ENCODE measurements at regions not wholly inside any gene's neighbourhood (a gene's known extent, or its start where the extent isn't known, plus 50 kb on each side); places are given as distances from the start of the nearest gene placed in this dataset.
"Not testable (repeated sequence)": the region's sequence is repeated elsewhere in the genome, so short reads cannot be mapped to it uniquely, and the experiment has no call there.

DNA sequence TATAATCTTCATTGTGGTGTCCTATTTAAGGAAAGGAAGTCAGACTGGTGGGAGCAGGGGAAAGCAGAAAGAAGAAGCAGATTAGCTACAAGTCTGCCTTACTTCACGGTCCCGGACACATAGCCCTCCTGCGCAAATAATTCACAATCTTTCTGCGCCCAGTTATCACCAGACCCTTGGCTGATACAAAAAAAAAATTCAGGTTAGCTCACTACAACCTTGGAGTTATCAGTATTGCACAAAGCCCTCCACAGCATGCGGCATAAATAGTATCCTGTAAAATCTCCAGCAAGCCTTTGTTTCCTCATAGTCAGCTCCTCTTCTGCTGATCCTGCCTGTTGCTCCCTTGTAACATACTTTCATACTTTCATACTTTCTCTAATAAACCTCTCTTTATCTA, 148.6 kb upstream of the FUT9 start:
- DNase-seq, result no peak

DNA sequence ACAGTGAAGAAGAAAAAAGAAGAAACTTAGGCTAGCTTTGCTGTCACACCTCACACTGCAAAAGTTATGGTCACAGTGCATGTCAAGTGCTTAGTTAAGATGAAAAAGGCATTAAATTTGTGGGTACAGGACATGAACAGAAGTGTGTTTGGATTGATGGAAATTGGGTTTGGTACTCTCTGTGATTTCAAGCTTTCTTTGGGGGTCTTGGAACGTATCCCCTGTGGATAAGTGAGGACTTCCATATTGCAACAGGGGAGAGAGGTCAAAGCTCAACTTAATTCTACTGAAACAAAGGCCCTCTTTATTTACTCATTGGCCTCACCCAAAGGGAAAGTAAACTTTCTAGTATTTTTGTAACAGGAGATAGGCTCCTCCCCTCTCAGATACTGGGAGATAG, 138.3 kb upstream of the FUT9 start:
- DNase-seq, result no peak

DNA sequence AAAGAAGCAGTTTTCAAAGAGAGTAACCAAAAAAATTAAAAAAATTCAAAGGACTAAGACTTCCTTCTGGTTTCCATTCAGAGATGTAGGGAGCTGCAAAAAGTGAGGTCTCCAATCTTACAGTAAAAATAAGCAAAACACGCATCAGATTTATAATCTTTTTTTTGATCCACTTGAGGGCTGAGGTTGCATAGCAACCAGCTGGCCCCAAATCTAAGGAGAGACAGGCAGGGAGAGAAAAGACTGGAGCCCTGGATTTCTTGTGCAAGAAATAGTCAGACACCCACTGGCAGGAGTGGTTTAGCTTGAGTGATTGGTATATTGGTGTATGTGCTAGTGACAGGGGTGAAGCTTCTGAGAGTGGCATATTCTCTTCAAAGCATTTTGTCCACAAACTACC, 135.9 kb upstream of the FUT9 start:
- no peak for DNase-seq

DNA sequence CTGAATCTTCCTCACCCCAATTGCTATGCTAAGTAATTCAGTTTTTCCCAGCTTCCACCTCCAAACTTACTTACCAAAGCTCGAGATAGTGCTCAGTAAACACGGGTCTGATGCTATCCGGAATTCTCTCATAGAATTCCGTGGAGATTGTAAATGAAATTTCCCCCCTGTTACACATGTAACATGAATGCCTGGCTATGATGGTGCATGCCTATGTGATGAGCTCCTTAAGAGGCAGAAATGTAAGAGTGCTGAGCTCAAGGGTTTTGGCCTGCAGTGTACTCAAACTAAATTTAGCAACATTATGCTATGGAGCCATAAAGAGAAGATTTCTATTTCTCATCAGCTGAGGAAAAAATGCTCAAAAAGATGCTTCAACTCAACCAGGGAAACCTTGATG, 133.4 kb upstream of the FUT9 start:
- no peak for DNase-seq

DNA sequence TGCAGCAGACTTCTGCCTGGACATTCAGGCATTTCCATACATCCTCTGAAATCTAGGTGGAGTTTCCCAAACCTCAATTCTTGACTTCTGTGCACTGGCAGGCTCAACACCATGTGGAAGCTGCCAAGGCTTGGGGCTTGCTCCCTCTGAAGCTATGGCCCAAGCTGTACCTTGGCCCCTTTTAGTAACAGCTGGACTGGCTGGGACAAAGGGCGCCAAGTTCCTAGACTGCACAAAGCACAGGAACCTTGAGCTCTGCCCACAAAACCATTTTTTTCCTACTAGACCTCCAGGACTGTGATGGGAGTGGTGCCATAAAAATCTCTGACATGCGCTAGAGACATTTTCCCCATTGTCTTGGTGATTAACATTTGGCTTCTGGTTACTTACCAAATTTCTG, 127.1 kb upstream of the FUT9 start:
- not testable (repeated sequence) for DNase-seq

DNA sequence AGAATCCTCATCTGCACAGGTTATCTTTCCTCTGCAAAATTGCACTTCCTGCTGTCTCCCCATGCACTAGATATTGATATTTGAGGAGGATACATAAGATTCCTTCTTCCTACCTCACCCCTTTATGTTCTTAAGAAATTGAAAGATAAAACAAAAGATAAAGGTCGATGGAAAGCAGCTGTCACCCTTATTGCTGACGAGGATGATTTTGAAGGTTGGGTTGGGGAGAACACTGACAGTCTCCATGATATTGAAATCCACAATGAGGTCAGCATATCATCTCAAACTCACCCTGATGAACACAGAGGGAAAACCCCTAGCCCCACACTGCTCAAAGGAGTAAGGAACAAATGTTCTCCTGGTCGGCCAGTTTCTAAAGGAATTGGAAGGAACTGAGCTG, 110.6 kb upstream of the FUT9 start:
- no peak for DNase-seq

DNA sequence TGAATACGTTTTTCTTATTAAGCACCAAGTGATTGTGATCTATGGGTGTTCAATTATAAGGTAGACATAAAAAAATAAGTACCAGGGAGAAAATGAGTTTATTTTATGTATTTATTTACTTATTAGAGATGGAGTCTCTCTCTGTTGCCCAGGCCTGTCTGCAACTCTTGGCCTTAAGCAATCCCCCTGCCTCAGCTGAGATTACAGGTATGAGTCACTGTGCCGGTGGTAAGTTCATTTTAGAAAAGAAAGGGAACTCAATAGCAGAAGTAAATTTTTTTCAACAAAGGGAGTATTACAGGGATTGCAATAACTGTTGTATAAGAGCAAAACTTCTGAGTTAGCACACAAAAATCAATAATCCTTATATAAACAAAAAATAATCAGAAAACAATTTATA, 98.7 kb upstream of the FUT9 start:
- no peak for DNase-seq

DNA sequence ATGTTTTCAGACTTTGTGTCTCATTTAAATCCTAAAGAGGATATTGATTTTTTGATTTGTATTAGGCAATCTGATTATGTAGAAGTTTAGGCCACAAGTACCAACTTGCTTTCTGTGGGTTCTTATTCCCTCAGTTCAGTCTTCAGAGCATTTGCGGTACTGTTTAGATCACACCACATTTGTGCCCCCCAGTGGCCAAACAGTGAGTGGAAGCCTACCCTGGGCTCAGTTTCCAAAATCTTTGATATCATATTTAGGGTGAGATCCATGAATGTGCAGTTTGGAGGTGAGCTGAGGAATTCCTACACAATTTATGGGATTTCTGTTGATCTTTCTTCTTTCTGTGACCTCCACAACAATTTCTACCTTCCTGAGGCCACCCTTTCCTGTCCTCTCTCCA, 92.3 kb upstream of the FUT9 start:
- DNase-seq, result no peak

DNA sequence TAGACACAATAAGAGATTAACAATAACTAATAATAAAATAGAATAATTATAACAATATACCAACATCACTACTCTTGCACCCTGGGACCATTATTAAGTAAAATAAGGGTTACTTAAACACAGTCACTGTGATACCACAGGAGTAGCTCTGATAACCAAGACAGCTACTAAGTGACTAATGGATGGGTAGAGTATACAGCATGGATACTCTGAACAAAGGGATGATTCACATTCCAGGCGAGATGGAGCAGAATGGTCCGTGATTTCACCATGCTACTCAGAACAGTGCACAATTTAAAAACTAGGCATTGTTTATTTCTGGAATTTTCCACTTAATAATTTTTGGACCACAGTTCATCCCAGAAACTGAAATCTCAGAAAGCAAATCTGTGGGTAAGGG, 80.0 kb upstream of the FUT9 start:
- DNase-seq, result no peak

DNA sequence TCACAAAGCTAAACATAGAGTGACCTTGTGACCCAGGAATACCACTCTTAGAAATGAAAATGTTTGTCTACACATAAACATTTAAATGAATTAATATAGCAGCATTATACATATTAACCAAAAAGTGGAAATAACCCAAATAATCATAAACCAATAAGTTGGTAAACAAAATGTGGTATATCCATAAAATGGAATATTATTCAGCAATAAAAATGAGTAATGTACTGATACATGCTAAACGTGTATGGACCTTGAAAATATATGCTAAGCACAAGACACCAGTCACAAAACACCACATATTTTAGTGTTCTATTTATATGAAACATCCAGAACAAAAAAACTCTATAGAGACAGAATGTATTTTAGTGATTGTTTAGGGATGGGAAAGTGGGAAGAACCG, 68.9 kb upstream of the FUT9 start:
- DNase-seq, result no peak

DNA sequence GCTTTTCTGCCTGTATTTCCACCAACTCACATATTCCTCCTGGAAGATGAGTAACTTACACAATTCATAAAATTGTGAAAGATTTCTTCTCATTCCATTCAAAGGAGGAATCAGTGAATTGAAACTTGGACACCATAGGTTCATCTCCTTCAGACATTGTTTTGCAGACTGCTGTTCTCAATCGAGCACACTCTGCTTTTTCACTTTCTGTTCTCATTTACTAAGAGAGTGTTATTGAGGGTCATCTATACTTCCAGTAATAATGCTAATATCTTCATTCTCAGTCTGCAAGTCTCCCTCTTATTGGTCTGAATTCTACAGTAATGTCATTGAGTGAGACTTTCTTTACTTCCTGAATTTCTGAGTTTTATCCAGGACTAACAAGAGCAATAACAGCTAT, 67.5 kb upstream of the FUT9 start:
- DNase-seq, result no peak

DNA sequence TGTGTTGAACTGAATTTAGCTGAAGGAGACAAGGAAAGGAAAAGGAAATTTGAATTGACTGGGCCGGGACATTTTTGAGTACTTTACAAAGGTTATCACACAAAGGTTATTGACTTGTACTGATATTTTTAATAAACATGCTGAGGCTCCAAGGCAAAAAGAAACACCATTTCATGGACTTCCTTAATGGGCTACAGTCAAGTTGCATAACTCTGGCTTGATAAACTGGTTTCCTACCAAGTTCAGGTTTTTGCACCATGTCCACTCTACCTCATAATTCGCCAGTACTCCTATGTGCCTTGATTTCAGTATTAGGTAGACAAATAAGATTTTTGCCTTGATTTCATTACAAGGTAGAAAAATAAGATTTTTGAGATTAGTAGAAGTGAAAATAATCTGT, 65.8 kb upstream of the FUT9 start:
- no peak for DNase-seq

DNA sequence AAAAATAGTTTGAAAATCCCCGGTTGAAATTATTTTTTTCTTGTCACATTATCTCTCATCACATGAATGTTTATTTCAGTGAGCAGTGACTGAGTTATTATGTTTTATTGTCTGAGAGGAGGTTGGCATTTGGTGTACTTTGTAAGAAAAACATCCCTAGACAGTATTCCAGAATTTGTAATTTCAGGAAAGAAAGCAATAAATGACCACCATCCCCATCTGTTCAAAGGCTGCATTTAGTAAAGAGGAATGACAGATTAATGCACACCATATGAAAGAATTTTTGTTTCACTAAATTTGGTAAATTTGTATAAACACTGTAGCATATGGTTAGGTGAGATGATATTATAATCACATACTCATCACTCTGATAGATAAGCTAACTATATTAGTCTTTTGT, 57.1 kb upstream of the FUT9 start:
- no peak for DNase-seq

DNA sequence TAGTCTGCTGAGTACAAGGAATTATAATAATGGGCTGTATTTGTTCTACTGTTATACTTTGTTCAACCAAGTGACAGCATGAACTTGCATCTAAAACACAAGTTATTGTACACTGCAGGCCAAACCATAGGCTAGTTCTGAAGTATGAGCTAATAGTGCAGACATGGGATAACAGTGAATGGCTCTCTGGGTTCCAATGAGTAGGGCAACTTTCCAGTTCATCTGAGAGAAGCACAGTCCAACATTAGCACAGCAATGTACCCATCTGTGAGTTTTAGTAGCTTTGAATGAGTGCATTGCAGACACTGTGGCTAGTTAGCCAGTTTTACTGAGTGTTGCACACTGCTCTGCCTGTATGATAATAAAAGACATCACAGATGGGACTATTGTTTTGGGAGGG, 56.5 kb upstream of the FUT9 start:
- DNase-seq, result no peak

Data from NCI-H146 (cell line).